Left kidney (tissue), 1 donor: ENCODE measurements at regions not wholly inside any gene's neighbourhood (a gene's known extent, or its start where the extent isn't known, plus 50 kb on each side); places are given as distances from the start of the nearest gene placed in this dataset.

Source experiments
- DNase-seq: peaks from one replicate; pipeline ENCODE4 v3.0.0-alpha.2; 2013

DNA sequence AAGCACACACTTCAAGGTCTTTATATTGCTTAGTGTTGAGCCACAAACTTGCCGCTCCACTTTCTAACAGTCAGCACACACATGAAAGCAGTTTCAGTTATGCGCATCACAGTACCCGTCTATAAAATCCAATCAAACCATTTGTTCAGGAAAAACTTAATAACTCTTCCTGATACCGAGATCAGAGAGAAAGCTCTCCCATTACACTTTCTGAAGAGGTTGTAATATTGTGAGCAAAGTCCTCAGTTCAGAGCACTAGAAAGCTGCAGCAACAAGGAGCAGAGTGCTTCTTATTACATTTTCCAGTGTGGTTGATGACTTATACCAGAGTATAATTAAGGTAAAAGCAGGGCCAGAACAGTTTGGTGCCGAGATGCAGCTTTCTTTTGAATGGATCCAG lies 102.8 kb upstream of the F3 start:
- DNase-seq = no peak

DNA sequence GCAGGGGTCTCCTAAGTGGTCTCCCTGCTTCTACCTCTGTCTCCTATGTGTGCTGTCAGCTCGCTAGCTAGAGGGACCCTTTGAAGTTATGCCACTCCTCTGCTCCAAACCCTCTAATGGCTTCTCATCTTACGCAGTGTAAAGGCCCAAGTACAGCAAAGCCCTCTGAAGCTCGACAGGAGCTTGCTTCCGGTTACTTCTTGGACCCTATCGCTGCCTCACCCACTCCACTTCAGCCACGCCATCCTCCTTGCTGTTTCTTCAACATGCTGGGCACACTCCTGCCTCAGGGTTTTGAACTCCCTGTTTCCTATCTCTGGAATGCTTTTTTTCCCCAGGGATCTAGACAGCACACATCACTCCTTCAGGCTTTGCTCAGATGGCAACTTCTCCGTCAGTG lies 102.3 kb upstream of the F3 start:
- no peak for DNase-seq

DNA sequence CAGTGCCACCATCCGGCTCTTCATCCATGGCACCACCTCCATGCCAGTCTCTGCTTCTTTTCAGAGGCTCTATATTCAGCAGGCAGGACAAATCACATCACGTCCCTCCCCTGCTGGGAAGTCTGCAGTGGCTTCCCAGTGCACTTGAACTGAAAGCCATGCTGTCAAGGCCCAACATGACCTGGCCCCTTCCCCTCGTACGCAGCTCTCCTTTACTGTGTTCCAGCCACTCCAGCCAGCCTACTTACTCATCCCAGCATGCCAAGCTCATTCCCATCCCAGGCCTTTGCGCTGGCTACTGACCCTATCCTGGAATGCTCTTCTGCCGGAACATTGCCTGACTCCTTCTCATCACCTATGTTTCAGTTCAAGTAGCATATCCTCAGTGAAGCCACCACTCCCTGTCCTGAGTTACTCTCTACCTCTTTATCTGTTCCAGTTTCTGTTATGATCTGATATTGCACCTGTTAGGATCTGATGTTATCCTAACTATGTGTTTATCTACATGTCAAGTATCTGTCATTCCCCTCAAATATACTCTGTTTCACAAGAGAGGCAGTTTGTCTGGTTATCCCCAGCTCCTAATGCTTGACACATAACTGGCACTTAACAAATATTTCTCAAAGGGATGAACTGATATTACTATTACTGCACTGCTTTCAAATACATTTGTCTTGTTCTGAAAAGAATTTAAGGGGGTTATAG lies 101.2 kb upstream of the F3 start:
- DNase-seq = no peak

DNA sequence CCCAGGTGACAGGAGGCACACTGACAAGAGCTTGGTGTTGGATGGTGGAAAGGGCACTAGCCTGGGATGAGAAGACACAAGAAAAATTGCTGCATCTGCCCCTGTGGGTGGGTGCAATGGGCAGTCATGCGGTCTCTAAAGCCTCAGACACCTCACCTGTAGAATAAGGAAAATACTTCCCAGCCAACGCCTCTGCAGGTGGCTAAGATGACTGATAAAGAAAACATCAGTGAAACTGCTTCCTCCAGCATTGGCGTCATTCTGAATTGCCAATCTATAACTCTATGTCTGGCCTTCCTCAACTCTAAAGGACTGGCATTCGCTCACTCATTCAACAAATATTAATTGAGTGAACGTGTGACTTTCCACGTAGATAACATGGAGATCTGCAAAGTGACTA lies 100.4 kb upstream of the F3 start:
- DNase-seq = no peak

DNA sequence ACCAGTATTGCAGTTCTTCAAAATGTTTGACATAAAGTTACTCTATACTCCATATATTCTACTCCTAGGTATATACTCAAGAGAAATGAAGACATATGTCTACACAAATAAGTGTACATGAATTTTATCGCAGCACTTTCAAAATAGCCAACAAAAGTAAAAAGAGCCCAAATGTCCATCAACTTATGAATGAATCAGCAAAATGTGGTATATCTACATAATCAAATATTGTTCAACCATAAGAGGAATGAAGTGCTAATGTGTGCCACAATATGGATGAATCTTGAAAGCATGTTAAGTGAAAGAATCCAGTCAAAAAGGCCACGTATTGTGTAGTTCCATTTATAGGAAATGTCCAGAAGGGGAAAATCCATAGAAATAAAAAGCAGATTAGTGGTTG lies 98.6 kb upstream of the F3 start:
- DNase-seq = no peak

DNA sequence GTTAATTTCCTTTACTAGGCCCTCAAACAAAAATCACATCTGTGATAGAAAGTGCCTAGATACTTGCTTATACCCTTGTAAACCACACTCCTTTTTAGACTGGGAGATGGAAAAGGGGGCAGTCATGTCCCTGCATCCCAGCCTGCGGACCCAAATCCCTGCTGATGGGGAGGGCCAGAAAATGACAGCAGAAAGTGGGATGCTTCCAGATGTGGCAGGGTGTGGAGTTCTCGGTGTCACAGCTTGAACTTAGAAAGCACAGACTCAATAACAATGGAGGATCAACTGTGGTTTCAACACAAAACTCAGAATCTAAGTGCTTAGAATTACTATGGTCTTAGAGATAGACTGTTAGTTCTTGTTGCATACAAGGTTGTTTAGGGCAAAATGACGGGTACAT lies 95.6 kb upstream of the F3 start:
- no peak for DNase-seq

DNA sequence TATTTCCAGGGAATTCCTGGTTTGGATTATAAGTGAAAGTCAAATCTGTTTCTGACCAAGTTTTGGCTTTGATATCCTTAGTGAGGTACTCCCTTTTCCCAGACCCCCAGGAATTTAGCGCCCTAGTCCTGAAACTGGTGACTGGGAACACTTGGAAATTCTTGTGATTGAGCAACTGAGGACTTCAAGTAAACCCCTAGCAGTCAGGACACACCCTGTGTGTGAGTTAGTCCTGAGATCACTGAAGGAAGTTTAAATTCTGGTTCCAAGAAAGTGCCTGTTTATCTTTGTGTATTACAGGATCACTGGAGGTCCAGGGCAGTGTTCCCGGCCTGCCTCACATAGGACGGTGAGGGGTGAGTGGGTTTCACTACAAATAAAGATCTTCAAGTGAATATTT lies 95.1 kb upstream of the F3 start:
- DNase-seq = no peak

DNA sequence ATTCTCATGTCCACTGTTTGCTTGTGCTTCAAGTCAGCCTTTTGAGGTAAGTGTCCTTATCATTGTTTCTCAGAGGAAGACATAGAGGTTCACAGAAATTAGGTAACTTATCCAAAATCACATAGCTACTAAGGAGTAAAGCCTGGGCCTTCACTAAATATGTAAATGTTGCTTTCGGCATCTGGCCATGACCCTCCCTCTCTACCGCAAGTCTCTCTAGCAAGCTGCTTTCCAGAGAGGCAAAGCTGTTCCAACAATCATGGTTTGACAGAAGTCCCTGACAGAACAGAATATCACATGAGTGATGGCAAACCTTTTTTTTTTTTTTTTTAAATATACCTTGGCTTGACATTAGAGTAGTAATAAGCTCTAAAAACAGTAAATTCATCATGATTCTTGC lies 94.5 kb upstream of the F3 start:
- no peak for DNase-seq

DNA sequence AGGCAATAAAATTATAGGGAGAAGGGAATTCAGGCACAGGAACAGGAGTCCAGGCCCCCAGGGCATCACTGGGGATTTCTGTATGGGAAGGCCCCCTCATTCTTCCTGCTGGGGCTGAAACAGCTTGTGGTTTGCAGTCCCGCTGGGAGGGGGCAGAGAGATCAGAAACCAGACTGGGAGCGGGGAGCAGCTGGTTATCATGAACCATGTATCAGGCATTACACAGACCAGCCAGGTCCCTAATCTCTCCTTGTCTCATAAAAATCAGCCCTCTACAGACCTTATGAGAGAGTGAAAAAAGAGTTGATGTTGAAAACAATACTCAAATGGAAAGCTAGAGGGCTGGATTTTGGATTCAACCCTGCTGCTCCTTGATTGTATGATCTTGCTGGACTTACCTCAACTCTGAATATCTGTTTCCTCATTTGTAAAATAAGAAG lies 93.4 kb upstream of the F3 start:
- no peak for DNase-seq

DNA sequence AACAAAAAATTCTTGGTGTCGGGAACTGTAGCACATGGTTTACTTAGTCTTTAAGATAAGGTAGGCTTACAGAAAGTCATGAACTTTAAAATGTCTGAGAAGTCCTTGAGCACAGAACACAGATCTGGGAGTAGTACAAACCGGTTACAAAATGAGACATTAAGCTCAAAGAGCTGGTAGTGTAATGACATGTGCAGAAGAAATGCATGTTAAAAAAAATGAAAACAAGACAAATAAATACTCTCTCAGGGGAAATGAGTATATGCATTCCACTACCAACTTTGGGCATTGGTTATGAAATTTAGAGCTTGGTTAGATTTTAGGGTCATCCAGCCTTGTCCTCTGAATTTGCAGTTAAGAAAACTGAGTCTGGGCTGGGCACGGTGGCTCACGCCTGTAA lies 91.5 kb upstream of the F3 start:
- DNase-seq = no peak

DNA sequence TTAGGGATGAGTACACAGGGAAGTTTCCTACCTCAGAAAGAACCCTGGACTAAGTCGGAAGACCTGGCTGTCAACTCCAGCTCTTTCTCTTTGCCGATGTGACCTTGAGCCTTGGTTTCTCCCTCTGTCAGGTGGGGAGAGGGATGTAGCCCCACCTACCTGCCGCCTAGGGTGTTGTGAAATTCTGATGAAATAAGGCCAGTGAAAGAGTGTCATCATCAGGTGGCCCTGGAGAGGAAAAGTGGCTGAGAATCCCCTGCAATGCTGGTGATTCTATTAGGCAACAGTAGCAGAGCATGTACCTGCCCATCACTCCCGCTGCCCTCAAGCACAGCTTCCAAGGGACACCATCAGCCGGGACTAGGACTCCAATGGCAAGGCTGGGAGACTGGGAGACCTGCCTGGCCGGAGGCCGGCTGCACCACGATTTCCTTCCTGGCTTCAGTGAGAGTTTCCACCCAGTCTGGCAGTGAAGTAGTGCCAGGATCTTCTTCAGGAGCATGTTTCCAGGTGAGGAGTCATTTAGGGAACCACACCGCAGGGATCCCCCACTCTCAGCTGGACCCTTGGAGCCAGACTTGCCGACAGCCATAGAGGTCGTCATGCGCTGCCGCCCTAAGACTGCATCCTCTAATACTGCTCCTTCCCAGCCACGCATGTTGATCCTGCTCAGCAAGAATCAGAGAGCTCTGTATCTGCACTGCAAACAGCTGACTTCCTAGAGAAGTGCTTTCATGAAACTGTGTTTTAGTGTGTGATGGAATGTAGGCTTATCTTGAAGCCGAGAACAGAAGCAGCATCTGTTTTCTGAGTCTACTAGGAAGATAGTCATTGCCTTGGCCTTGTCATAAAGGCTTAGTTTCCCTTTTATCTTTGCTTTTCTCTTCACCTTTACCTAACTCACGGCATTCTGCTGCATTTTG lies 88.0 kb upstream of the F3 start:
- DNase-seq = no peak

DNA sequence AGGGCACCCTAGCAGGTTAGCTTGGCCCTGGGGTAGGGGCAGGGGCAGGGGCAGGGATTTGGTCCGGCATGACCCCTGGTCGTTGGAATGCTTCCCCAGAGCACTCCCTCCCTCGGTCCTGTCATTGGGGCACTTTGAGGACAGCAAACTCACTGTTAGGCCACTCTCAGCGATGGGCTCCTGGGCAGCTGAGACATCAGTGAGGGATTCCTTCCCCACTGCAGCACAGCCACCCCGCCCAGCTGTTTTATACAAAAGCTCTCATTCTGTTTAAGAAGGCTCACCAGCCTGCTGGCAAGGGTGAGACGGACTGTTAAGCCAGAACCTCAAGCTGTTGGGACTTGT lies 86.9 kb upstream of the F3 start:
- no peak for DNase-seq

DNA sequence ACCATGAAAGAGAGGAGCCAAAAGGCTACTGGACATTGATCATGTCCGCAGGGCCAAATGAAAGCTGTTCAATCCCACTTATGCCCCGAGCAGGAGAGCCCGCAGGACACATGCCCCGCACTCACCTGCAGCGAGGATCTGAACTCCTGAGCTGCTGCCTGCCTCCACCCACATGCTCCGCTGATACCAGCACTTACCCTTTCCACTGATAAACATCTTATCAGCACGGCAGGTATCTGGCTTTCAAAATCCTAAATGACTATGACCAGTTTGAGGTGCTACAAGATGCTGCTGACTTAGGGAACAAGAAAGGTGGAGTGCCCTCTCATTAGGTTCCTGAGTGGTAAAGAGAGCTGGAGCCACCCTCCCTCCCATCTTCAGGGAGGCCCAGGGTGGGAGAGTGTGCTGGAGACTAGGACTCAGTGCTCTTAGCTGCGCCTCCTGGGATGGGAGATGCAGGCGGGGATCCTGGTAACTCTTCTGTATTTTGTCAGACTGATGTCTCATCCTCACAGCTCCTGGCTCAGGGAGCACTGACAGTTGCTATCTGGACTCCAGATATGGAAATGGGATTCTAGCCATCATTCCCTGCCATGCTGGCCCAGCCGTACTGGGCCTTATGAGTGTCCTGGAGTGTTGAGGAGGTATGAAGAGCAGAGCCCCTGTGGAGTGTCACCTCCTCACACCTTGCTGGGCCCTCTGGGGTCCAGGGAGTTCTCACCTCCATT lies 86.4 kb upstream of the F3 start:
- DNase-seq = no peak

DNA sequence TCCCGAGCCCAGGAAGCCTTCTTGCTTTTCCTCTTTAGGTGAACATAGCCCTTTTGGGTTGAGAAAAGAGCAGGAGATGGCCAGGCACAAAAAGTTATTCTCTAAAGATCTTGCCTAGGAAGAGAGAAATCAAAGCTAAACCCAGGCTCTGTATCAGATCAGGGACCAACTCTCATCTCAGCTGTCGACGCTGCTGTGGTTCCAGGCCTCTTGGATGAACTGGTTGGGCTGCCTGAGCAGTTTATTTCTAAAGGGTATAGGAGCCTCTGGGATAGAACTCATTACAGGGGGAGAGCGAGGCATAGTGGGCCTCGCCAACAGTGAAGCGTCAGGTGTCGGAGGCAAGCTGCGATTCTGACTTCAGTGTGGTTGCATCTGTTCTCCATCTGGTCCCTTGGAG lies 82.6 kb upstream of the F3 start:
- DNase-seq = no peak

DNA sequence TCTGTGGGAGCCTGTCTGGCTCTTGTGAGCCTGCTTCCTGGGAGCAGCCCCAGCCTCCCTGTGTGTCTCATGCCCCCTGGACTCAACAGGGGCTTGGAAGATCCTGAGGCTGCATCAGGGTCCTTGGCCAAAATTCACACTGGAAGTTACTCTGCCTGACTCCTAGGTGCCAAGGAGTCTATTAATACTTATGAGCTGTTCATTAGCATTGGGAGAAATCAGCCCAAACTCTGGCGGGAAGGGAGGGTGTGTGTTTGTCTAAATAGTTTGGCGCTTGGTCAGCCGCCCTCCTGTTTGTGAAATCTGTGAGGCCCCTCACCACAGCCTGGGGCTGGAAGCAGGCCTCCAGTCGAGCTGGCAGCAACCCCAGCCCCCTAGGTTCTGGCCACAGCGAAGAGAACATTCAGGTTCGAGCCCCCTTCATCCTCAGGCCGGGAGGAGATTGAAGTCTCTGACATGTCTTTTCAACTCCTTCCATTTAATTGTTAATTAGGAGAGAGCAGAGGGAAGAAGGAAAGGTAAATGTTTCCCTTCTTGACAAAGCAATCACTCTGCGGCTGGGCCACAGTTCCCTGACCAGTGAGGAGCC lies 82.1 kb upstream of the F3 start:
- no peak for DNase-seq

DNA sequence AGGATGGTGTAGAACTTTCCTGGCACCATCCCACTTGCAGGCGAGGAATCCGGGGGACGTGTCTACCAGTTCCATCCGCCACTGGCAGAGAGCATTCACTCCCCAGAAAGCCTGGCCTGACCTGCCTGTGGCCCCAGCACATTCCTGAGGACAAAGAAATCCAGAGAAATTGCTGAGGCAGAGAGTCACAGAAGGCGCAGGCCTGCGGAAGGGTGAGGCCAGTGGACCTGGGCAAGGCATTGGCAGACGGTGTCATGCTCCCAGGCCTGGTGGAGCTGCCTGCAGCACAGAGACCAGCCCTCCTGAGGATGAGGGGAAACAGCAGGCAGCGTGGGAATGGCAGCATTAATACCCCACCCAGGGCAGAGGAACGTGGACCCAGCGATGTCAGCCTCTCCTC lies 81.2 kb upstream of the F3 start:
- DNase-seq = peak; percentile 34

DNA sequence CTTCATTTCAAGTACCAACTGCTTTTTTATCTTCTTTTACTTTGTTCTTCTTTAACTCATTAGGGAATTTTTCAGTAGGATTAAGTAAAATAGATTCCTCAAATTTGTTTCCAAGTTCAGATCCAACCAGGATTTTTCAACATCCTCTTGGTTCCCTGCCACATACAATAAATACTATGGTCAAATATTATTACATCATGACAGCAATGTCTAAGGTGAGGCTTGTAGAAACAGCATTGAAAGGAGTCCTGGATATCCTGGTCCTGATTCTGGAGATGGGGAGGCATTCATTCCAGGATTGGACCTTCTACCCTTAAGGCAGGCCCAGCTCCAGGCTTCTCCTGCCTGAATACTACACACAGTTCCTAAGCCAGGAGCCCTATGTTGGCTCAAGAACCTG lies 80.2 kb upstream of the F3 start:
- DNase-seq = no peak

DNA sequence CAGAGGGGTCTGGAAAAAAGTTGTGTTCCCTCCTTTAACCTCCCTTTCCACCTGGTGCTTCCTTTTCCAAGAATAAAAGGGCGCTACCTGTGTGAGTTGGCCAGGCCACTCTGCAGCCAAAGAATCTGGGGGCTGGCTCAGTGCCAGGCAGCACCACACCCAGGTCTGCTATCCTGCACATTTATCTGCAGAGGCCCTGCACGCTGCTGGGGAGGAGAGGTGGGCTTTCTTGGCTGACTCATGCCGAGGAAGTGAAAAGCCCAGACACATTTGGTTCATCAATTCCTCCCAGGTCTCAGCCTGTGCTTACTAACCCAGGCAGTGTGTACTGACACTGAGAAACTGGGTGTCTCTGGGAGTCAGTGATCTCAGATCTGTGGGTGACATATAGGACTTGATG lies 79.8 kb upstream of the F3 start:
- no peak for DNase-seq

DNA sequence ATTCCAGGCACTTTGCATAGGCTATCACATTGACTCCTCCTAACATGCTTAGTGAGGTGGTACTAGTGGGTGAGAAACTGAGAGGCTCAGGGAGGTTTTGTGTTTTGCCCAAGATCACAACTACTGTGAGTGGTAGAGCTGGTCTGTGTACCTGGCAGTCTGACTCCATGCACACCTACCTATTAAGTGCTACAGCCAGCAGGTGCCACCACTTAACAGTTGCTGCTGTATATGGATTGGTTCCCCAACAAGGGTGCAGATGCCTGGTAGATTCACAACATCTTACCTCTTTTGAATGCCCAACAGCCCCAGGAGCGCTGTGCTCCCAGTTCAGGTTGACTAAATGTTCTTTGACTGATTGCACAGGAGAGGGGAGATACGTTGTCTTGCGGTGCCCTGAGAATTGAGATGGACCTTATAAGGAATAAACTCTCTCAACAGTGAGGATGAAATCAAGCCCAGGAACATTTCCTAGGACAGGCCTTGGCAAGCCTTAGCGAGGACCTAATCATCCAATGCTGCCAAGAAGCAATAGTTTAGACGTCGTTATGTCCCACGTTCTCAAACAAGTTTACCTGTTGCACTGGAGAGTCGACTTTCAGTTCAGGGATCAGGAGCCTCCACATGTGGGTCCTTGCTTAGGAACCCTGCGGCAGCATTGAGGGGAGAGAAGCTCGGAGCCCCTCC lies 78.9 kb upstream of the F3 start:
- DNase-seq = no peak

DNA sequence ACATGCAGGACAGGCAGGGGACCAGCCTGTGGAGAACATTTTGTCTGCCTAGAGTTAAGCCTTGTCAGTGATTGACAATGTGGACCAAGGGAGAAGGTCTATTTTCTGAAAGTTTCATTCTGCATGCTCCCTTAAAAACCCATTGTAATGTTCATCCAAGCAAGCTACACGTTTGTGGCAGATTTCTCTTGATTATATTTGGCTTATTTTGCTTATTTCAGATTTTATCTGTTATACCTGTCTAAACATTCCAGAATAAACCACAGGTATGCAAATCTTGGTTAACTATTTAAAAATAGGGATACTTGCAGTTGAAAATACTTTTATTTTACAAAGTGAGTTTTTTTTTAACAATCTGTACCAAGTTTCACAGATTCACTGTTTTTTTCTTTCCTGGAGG lies 78.2 kb upstream of the F3 start:
- no peak for DNase-seq

DNA sequence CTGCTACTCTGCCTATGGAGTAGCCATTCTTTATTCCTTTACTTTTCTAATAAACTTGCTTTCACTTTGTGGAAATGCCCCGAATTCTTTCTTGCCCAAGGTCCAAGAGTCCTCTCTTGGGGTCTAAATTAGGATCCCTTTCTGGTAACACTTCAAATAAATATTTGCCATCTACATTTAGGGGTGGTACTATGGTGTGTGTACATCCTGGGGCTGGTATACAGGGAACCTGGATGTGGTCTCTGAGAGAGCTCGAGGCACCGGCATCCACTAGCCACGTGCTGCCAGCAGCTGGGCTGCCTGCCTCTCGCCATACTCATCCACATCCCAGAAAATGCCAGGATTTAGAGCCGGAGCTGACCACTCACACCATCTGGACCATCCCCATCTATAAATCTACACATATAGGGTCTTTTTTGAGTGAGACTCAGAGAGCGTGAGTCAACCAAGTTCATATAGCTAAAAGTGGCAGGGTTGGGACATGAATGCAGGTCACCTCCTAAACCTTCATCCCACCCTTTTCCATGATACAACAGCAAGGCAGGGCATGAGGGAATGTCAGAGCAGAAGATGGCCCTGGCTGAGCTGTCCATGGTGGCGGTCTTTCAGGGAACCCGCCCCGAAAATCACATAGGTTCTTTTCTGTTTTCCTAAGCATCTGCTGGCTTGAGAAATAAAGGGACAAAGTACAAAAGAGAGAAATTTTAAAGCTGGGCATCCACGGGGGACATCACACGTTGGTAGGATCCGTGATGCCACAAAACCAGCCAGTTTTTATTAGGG lies 76.6 kb upstream of the F3 start:
- DNase-seq = no peak
